ENCODE measurements at regions not wholly inside any gene's neighbourhood (a gene's known extent, or its start where the extent isn't known, plus 50 kb on each side); places are given as distances from the start of the nearest gene placed in this dataset.

GRCh38 chr1:221903594-221903993 lies 161.7 kb upstream of the DUSP10 start:
- Histone ChIP-seq H3K4me1 (ENCODE audit: control insufficient read depth, insufficient read depth, low read length) (no peaks in the 10 kb centered on the region), H3K9me3 (ENCODE audit: control insufficient read depth, insufficient read depth, low read length) (no peaks in the 10 kb centered on the region), H3K36me3 (ENCODE audit: control insufficient read depth, insufficient read depth, low read length) (no peaks in the 10 kb centered on the region), H3K27ac (ENCODE audit: low read length) (no peak overlapping the region), H3K27me3 (ENCODE audit: control insufficient read depth, insufficient read depth, low read length) (no peaks in the 10 kb centered on the region), H3K4me3 (ENCODE audit: low read length) (no peak overlapping the region)
- no peak for DNase-seq (ENCODE audit: low read depth, low spot score)
- no CpG with 5 or more reads among the region's 6 CpGs for WGBS (ENCODE audit: insufficient coverage, insufficient read length)

GRCh38 chr1:221902961-221903360 lies 161.1 kb upstream of the DUSP10 start:
- Histone ChIP-seq H3K4me3 (ENCODE audit: low read length) (no peak overlapping the region), H3K36me3 (ENCODE audit: control insufficient read depth, insufficient read depth, low read length) (no peaks in the 10 kb centered on the region), H3K4me1 (ENCODE audit: control insufficient read depth, insufficient read depth, low read length) (no peaks in the 10 kb centered on the region), H3K27me3 (ENCODE audit: control insufficient read depth, insufficient read depth, low read length) (no peaks in the 10 kb centered on the region), H3K9me3 (ENCODE audit: control insufficient read depth, insufficient read depth, low read length) (no peaks in the 10 kb centered on the region), H3K27ac (ENCODE audit: low read length) (no peak overlapping the region)
- WGBS (ENCODE audit: insufficient coverage, insufficient read length) = no CpG with 5 or more reads among the region's 7 CpGs
- no peak for DNase-seq (ENCODE audit: low read depth, low spot score)

GRCh38 chr1:221900678-221901077 lies 158.8 kb upstream of the DUSP10 start:
- no peak overlapping the region for H3K27ac ChIP-seq (ENCODE audit: low read length)
- no peak overlapping the region for H3K4me3 ChIP-seq (ENCODE audit: low read length)
- WGBS (ENCODE audit: insufficient coverage, insufficient read length) = no CpG with 5 or more reads among the region's 3 CpGs
- H3K36me3 ChIP-seq (ENCODE audit: control insufficient read depth, insufficient read depth, low read length) = no peaks in the 10 kb centered on the region
- no peaks in the 10 kb centered on the region for H3K27me3 ChIP-seq (ENCODE audit: control insufficient read depth, insufficient read depth, low read length)
- H3K4me1 ChIP-seq (ENCODE audit: control insufficient read depth, insufficient read depth, low read length) = no peaks in the 10 kb centered on the region
- H3K9me3 ChIP-seq (ENCODE audit: control insufficient read depth, insufficient read depth, low read length) = no peaks in the 10 kb centered on the region
- DNase-seq (ENCODE audit: low read depth, low spot score) = no peak

GRCh38 chr1:221897321-221897721 lies 155.4 kb upstream of the DUSP10 start:
- no peaks in the 10 kb centered on the region for H3K36me3 ChIP-seq (ENCODE audit: control insufficient read depth, insufficient read depth, low read length)
- no peak for DNase-seq (ENCODE audit: low read depth, low spot score)
- no peaks in the 10 kb centered on the region for H3K4me1 ChIP-seq (ENCODE audit: control insufficient read depth, insufficient read depth, low read length)
- H3K9me3 ChIP-seq (ENCODE audit: control insufficient read depth, insufficient read depth, low read length) = no peaks in the 10 kb centered on the region
- H3K4me3 ChIP-seq (ENCODE audit: low read length) = no peak overlapping the region
- H3K27ac ChIP-seq (ENCODE audit: low read length) = no peak overlapping the region
- no peaks in the 10 kb centered on the region for H3K27me3 ChIP-seq (ENCODE audit: control insufficient read depth, insufficient read depth, low read length)
- WGBS (ENCODE audit: insufficient coverage, insufficient read length) = no CpG with 5 or more reads among the region's 3 CpGs

GRCh38 chr1:221892301-221892830 lies 150.5 kb upstream of the DUSP10 start:
- H3K4me1 ChIP-seq (ENCODE audit: control insufficient read depth, insufficient read depth, low read length) = no peaks in the 10 kb centered on the region
- no peak overlapping the region for H3K27ac ChIP-seq (ENCODE audit: low read length)
- no peaks in the 10 kb centered on the region for H3K36me3 ChIP-seq (ENCODE audit: control insufficient read depth, insufficient read depth, low read length)
- H3K9me3 ChIP-seq (ENCODE audit: control insufficient read depth, insufficient read depth, low read length) = no peaks in the 10 kb centered on the region
- DNase-seq (ENCODE audit: low read depth, low spot score) = no peak
- H3K27me3 ChIP-seq (ENCODE audit: control insufficient read depth, insufficient read depth, low read length) = no peaks in the 10 kb centered on the region
- WGBS (ENCODE audit: insufficient coverage, insufficient read length) = no CpG with 5 or more reads among the region's 1 CpG
- no peak overlapping the region for H3K4me3 ChIP-seq (ENCODE audit: low read length)

- WGBS (ENCODE audit: insufficient coverage, insufficient read length) = no CpG with 5 or more reads among the region's 1 CpG
- no peaks in the 10 kb centered on the region for H3K27me3 ChIP-seq (ENCODE audit: control insufficient read depth, insufficient read depth, low read length)
- no peaks in the 10 kb centered on the region for H3K4me1 ChIP-seq (ENCODE audit: control insufficient read depth, insufficient read depth, low read length)
- no peak overlapping the region for H3K27ac ChIP-seq (ENCODE audit: low read length)
- H3K9me3 ChIP-seq (ENCODE audit: control insufficient read depth, insufficient read depth, low read length) = no peaks in the 10 kb centered on the region
- no peaks in the 10 kb centered on the region for H3K36me3 ChIP-seq (ENCODE audit: control insufficient read depth, insufficient read depth, low read length)
- H3K4me3 ChIP-seq (ENCODE audit: low read length) = no peak overlapping the region
- no peak for DNase-seq (ENCODE audit: low read depth, low spot score)
Measured at GRCh38 chr1:221891708-221892107, 149.8 kb upstream of the DUSP10 start.

- no CpG with 5 or more reads among the region's 5 CpGs for WGBS (ENCODE audit: insufficient coverage, insufficient read length)
- Histone ChIP-seq H3K36me3 (ENCODE audit: control insufficient read depth, insufficient read depth, low read length) (no peaks in the 10 kb centered on the region), H3K27me3 (ENCODE audit: control insufficient read depth, insufficient read depth, low read length) (no peaks in the 10 kb centered on the region), H3K27ac (ENCODE audit: low read length) (no peak overlapping the region), H3K9me3 (ENCODE audit: control insufficient read depth, insufficient read depth, low read length) (no peaks in the 10 kb centered on the region), H3K4me3 (ENCODE audit: low read length) (no peak overlapping the region), H3K4me1 (ENCODE audit: control insufficient read depth, insufficient read depth, low read length) (no peaks in the 10 kb centered on the region)
- DNase-seq (ENCODE audit: low read depth, low spot score) = no peak
Measured at GRCh38 chr1:221888801-221889200, 146.9 kb upstream of the DUSP10 start.

- no peaks in the 10 kb centered on the region for H3K27me3 ChIP-seq (ENCODE audit: control insufficient read depth, insufficient read depth, low read length)
- H3K4me1 ChIP-seq (ENCODE audit: control insufficient read depth, insufficient read depth, low read length) = no peaks in the 10 kb centered on the region
- H3K36me3 ChIP-seq (ENCODE audit: control insufficient read depth, insufficient read depth, low read length) = no peaks in the 10 kb centered on the region
- no peak overlapping the region for H3K27ac ChIP-seq (ENCODE audit: low read length)
- no peaks in the 10 kb centered on the region for H3K9me3 ChIP-seq (ENCODE audit: control insufficient read depth, insufficient read depth, low read length)
- DNase-seq (ENCODE audit: low read depth, low spot score) = no peak
- H3K4me3 ChIP-seq (ENCODE audit: low read length) = no peak overlapping the region
- WGBS (ENCODE audit: insufficient coverage, insufficient read length) = no CpG with 5 or more reads among the region's 11 CpGs
Measured at GRCh38 chr1:221888218-221888617, 146.3 kb upstream of the DUSP10 start.

GRCh38 chr1:221887758-221888157 lies 145.9 kb upstream of the DUSP10 start:
- Histone ChIP-seq H3K27ac (ENCODE audit: low read length) (no peak overlapping the region), H3K4me3 (ENCODE audit: low read length) (no peak overlapping the region), H3K27me3 (ENCODE audit: control insufficient read depth, insufficient read depth, low read length) (no peaks in the 10 kb centered on the region), H3K4me1 (ENCODE audit: control insufficient read depth, insufficient read depth, low read length) (no peaks in the 10 kb centered on the region), H3K36me3 (ENCODE audit: control insufficient read depth, insufficient read depth, low read length) (no peaks in the 10 kb centered on the region), H3K9me3 (ENCODE audit: control insufficient read depth, insufficient read depth, low read length) (no peaks in the 10 kb centered on the region)
- no peak for DNase-seq (ENCODE audit: low read depth, low spot score)
- WGBS (ENCODE audit: insufficient coverage, insufficient read length) = no CpG with 5 or more reads among the region's 2 CpGs

- no peak for DNase-seq (ENCODE audit: low read depth, low spot score)
- no peaks in the 10 kb centered on the region for H3K4me1 ChIP-seq (ENCODE audit: control insufficient read depth, insufficient read depth, low read length)
- H3K9me3 ChIP-seq (ENCODE audit: control insufficient read depth, insufficient read depth, low read length) = no peaks in the 10 kb centered on the region
- no CpG with 5 or more reads among the region's 3 CpGs for WGBS (ENCODE audit: insufficient coverage, insufficient read length)
- no peak overlapping the region for H3K27ac ChIP-seq (ENCODE audit: low read length)
- no peak overlapping the region for H3K4me3 ChIP-seq (ENCODE audit: low read length)
- no peaks in the 10 kb centered on the region for H3K36me3 ChIP-seq (ENCODE audit: control insufficient read depth, insufficient read depth, low read length)
- no peaks in the 10 kb centered on the region for H3K27me3 ChIP-seq (ENCODE audit: control insufficient read depth, insufficient read depth, low read length)
Measured at GRCh38 chr1:221887415-221887746, 145.5 kb upstream of the DUSP10 start.

GRCh38 chr1:221886743-221887414 lies 145.0 kb upstream of the DUSP10 start:
- no peak for DNase-seq (ENCODE audit: low read depth, low spot score)
- Histone ChIP-seq H3K9me3 (ENCODE audit: control insufficient read depth, insufficient read depth, low read length) (no peaks in the 10 kb centered on the region), H3K27ac (ENCODE audit: low read length) (no peak overlapping the region), H3K4me1 (ENCODE audit: control insufficient read depth, insufficient read depth, low read length) (no peaks in the 10 kb centered on the region), H3K4me3 (ENCODE audit: low read length) (no peak overlapping the region), H3K36me3 (ENCODE audit: control insufficient read depth, insufficient read depth, low read length) (no peaks in the 10 kb centered on the region), H3K27me3 (ENCODE audit: control insufficient read depth, insufficient read depth, low read length) (no peaks in the 10 kb centered on the region)
- WGBS (ENCODE audit: insufficient coverage, insufficient read length) = no CpG with 5 or more reads among the region's 7 CpGs

Measured in iPS DF 6.9 (cell line).